T-helper 1 cell (primary cell): ENCODE measurements at regions not wholly inside any gene's neighbourhood (a gene's known extent, or its start where the extent isn't known, plus 50 kb on each side); places are given as distances from the start of the nearest gene placed in this dataset.
A peak's percentile ranks its signal among the peaks of the same experiment; 100 is the strongest.

Source experiments
- DNase-seq, 5 donors: peaks; one replicate each; pipeline ENCODE4 v3.0.0-alpha.2; 2012 to 2020

- DNase-seq: no peak
These were observed 149.8 kb downstream of the ZIC5 start for GRCh38 chr13:99821741-99822140.

GRCh38 chr13:99819967-99820366 is 151.6 kb downstream of the ZIC5 start:
- DNase-seq: no peak

- no peak for DNase-seq
These were observed 155.2 kb downstream of the ZIC5 start for GRCh38 chr13:99816321-99816720.

- no peak for DNase-seq
These were observed 158.1 kb downstream of the ZIC5 start for GRCh38 chr13:99813336-99814095.

GRCh38 chr13:99812625-99813024 is 158.9 kb downstream of the ZIC5 start:
- no peak for DNase-seq

- DNase-seq: no peak
These were observed 160.4 kb downstream of the ZIC5 start for GRCh38 chr13:99811067-99811700.

- DNase-seq: no peak
These were observed 161.6 kb downstream of the ZIC5 start for GRCh38 chr13:99809926-99810325.

GRCh38 chr13:99809496-99809895 is 162.1 kb downstream of the ZIC5 start:
- no peak for DNase-seq

GRCh38 chr13:99808786-99809185 is 162.8 kb downstream of the ZIC5 start:
- DNase-seq: no peak

- DNase-seq: no peak
These were observed 164.9 kb downstream of the ZIC5 start for GRCh38 chr13:99806671-99807070.

GRCh38 chr13:99805361-99805760 is 166.2 kb downstream of the ZIC5 start:
- no peak for DNase-seq

- DNase-seq: no peak
These were observed 168.4 kb downstream of the ZIC5 start for GRCh38 chr13:99803141-99803540.

GRCh38 chr13:99802416-99802815 is 169.2 kb downstream of the ZIC5 start:
- no peak for DNase-seq

- DNase-seq: no peak
These were observed 170.6 kb downstream of the ZIC5 start for GRCh38 chr13:99800951-99801350.

GRCh38 chr13:99800011-99800410 is 171.6 kb downstream of the ZIC5 start:
- DNase-seq: no peak

- DNase-seq: no peak
These were observed 172.8 kb downstream of the ZIC5 start for GRCh38 chr13:99798756-99799155.

- DNase-seq: no peak
These were observed 173.9 kb downstream of the ZIC5 start for GRCh38 chr13:99797691-99798090.

GRCh38 chr13:99796175-99796819 is 175.3 kb downstream of the ZIC5 start:
- peak in 1 of 5 donors; percentile 13 for DNase-seq

- DNase-seq: no peak
These were observed 179.3 kb downstream of the ZIC5 start for GRCh38 chr13:99792079-99792921.

- no peak for DNase-seq
These were observed 188.9 kb downstream of the ZIC5 start for GRCh38 chr13:99782669-99783068.

GRCh38 chr13:99778500-99778899 is 193.1 kb downstream of the ZIC5 start:
- no peak for DNase-seq

- DNase-seq: no peak
These were observed 193.7 kb downstream of the ZIC5 start for GRCh38 chr13:99777873-99778272.

- no peak for DNase-seq
These were observed 196.9 kb downstream of the ZIC5 start for GRCh38 chr13:99774644-99775043.
